HG03064 (cell line): ENCODE measurements at regions not wholly inside any gene's neighbourhood (a gene's known extent, or its start where the extent isn't known, plus 50 kb on each side); places are given as distances from the start of the nearest gene placed in this dataset.

Experiments used
- ATAC-seq: cut with Tn5 transposase; IDR thresholded peaks from one replicate; pipeline ENCODE4 v1.9.1; 2021; ENCODE audit warnings: low read depth; ENCODE audit not compliant: unreplicated experiment

DNA sequence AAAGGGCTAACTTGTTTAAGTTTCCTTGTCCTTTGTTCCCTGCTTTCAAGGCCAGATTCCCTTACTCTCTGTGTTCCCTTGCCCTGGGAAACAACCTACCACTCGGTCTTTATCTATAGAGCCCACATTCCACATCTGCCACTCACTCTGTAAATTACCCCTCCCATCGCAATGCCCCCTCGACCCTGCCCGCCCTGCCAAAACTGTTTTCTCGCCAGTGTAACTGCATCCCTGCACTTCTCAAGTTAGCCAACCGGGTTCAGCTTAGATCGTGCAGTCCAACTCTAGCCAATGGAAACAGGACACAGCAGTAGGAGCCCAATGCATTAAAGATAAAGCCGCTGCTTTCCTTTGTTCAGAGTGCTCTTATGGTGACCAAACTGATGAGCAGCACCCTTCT, 263.6 kb downstream of the TBL1XR1 start:
- no peak for ATAC-seq

DNA sequence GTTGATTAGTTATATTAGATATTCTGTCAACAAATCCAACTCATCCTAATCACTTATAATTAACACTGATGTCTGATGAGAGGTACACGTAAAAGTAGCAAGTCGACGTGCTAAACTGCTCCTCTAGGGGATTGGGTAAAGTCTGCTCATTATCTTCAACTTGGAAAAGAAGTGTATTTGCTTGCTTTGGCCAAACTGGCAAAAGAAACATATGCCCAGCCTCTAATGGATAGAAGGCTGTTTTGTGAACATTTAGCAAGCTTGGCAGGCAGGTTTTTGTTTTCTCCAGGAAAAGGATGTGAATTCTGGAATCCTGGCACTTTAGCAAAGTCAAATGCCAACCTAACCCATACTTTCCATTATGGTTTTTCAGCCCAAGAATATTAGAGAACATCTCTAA, 264.8 kb downstream of the TBL1XR1 start:
- no peak for ATAC-seq

DNA sequence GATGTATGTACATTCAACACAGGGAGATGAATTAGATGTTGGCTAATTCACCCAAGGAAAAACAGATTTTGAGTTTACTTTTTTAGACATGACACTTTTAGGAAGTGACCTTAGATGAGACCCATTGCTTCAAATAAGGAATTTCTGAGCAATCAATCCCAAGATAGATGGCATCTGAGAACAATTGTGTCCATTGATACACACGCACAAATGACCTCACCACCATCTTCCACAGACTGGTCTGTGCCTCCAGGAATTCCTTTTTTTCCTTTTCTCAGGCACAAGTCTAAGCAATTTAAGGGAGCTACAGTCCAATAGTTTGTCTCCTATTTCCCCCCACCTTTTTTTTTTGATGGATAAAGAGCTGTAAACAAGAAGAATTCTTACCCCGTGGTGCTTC, 265.3 kb downstream of the TBL1XR1 start:
- ATAC-seq, result no peak

DNA sequence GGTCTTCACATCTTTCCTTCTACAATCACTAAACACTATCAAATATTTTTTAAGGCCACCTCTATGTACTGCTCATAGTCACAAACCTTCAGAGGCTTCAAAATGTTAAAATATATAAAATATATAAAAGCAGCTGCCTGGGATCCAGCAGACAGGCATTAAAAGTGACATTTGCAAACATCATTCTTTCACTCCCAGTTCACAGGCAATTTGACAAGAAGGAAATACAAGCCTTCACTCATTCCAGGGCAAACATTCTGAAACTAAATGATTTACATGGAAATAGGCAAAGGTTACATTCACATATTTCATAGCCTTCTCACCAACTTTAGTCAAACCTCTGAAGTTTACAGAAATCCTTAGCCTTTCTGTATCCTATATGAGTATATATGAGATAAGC, 266.3 kb downstream of the TBL1XR1 start:
- ATAC-seq, result no peak

DNA sequence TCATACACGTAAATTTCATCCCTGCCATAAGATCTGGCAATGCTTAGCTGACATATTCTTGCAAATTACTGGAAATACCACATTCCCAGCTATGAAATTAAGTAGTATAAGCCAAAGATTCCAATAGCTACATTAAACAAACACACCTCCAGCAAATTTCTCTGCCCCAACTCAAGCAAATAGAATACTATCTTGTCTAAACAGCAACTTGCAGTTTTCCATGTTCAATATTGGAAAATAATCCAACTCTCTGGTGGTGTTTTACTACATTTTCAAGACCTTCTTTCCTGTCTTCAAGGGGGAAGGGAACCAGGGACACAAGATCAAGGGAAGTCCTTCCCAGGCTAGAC, 268.7 kb downstream of the TBL1XR1 start:
- ATAC-seq, result no peak

DNA sequence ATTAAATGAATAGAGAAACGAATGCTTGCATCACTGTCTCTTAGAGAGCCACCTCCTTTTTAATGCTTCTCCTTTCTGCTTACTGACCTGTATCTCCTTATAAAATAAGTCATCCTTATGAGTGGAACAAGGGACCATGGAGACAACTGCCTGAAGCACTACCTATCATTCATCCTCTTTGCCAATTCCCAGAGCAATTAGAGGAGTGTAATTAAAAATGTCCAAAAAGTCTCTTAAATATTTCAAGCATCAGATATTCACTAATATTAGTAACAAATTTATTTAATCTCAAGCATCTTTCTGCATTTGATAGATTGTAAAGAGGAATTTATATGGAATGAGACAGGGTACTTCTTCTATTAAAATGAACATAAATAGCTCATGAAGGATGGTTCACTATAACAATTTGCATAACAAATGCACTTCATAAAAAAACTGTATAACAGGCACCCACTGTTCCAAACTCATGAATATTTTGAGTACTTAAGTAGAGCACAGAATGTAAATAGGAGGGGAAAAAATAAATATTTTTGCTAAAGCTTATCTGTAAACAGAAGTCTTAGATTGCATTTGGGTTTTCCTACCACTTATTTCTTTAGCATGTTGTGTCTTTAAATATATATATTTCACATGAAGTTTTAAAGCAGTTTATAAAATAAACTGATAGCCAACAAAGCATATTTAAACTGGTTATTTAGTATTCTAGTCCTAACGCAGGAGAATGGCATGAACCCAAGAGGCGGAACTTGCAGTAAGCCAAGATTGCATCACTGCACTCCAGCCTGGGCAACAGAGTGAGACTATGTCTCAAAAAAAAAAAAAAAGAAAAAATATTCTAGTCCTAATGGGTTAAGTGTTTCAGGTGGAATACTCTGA, 269.3 kb downstream of the TBL1XR1 start:
- no peak for ATAC-seq

DNA sequence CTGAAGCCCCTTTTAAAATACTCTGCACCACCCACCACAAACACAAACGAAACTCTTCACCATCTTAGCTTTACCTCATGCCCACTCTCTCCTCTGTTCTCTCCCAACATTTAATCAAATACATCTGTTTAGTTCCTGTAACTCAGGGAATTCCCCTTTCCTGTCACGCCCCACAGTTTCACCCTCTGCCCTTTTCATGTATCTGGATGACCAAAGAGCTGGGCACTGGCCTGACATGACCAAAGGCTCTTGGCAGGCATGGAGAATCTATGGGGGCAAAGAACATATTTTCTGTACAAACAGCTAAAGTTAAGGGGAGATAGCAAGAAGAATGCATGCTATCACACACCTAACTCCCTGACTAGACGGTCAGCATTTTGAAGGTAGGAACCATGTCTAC, 270.0 kb downstream of the TBL1XR1 start:
- ATAC-seq, result no peak

DNA sequence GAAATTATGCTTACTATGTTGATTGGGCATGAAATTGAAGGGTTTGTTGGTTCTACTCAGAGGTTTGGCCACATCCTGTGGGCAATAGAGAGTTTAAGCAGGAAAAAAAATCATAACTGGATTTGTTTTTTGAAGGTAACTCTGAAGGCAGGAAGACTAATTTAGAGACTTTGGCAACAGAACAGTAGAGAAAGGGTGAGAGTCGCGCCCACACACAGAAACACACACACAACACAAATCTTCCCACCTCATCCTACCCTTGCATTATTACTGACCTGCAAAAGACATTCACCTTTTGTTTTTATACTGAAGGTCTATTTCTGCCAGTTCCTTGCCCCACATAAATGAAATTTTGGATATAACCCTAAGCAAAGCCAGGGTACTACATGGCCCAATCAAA, 270.6 kb downstream of the TBL1XR1 start:
- no peak for ATAC-seq

DNA sequence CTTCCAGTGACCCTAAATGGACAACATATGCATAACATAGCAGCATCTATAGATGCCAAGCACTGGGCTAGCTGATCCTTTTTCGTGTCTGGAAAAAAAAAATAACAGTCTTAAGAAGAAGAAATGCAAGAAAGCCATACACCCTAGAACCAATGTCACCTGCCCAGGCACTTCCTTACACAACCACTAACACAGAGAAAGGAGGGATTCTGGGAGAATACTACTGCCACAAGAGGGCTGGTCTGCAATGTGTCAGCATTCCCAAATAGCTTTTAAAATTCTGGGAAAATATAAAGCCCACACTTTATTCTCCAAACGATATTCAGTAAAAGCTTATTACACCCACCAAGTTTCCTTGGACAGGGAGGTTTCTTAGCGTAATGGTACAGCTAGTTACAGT, 271.2 kb downstream of the TBL1XR1 start:
- ATAC-seq, result no peak

DNA sequence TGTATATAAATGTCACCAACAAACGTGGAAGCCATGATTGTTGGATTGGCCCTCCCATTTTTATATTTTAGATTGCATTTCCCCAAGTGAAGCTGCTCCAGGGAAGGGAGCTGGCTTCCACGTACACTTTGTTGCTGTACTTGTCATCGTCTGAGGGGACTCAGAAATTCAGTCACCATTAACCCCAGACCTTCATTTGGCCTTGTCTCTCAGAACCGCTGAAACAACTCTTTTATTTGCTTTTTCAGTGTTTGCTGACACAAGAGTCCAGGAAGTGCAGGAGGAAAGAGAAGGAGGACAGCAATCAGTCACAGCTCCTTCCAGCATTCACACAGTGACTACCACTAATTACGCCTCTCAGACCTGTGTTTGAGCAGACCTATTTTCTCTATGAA, 276.5 kb downstream of the TBL1XR1 start:
- no peak for ATAC-seq

DNA sequence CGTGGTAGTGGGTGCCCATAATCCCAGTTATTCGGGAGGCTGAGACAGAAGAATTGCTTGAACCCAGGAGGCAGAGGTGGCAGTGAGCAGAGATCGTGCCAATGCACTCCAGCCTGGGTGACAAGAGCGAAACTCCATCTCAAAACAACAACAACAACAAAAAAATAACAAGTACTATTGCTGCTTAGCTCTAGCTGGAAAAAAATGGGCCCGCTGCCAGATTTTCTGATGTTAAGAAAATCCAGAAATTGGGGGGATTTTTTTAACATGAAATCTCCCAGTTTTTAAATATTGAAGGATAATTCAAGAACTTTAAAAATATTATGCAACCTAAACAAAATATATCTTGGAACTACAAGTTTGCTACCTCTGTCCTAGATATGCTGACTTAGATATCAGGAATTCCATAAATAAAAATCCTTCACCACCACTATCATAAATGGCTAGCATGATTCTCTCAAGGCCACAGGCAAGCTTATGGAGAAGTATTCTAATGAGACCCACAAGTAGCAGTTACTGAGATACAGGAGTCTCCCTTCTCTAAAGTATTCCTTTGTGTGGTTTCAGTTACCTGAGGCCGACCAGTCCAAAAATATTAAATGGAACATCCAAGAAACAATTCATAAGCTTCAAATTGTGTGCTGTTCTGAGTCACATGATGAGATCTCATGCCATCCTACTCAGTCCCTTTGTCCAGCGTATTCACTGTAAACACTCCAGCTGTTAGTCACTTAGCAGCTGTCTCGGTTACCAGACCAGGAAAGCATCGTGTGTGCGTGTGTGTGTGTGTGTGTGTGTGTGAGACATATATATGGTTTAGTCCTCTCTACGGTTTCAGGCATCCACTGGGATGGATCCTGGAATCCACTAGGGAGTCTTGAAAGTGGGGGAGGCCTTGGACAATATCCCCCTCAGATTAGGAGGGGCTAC, 277.2 kb downstream of the TBL1XR1 start:
- no peak for ATAC-seq

DNA sequence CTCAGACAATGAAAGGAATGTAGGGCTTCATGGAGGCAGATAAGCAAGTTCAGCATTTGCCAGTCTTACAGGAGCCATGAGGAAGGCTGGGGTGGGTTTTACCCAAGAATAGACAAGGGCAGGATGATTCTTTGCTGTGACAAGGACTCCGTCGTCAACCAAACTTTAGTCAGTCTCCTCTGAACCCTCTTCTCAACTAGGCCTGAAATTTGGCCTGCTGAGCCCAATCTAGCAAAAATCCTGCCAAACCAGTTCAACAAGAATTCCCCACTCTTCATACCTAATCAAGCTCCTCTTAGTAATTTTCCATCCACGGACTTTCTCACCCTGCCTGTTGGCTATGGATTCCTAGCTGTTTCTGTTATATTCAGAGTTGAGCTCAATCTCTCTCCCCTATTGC, 280.5 kb downstream of the TBL1XR1 start:
- no peak for ATAC-seq

DNA sequence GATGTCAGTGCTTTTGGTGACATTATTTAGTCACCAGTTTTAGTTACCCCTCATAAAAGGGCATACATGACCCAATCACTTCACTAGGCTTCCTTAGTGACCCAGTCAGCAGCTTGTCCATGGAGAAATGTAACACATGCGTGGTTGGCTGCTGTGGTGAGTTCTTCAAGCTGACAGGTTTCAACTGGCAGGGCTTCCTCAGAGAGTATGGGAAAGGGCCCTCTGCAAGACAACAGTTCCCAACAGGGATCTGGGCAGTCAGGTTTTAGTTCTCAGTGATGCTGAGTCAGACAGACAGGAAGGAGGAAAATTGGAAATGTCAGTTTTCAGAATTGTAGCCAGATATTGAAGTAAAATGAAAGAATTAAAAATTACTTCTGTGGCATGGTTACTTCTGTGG, 282.5 kb downstream of the TBL1XR1 start:
- no peak for ATAC-seq

DNA sequence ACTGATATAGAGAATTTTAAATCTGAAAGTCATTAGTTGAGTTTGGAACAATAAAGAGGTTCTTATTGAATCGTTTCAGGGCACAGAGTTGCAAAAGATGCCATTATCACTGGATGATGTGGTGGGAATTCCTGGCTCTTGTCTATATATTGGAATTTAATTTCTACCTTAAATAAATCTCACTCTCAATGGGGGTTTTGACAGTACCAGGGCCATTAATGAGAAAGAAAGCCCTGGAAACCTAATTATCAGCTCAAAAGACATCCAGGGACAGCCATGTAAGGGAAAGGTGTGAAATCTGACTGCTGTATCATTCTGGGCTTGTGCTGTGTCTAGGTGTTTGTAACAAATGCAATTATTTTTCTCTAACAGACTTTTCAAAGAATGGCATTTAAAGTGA, 285.7 kb downstream of the TBL1XR1 start:
- ATAC-seq, result no peak

DNA sequence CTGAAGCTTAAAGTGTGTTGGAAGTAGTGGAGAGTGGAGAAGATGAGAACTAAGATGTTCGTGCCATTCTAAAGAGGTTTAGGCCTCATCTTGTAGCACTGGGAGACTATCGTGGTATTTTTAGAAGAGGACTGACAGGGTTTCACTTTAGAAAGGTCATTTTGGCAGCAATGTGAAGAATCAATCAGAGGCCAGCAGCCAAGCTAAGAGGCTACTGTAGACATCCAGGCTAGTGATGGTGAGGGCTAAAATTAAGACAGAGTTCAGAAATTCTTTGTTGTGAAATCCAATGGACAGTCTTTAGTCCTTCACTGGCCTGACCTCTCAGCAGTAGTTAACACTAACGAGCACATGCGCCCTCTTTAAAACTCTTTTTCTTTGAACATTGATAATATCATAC, 288.2 kb downstream of the TBL1XR1 start:
- ATAC-seq, result no peak

DNA sequence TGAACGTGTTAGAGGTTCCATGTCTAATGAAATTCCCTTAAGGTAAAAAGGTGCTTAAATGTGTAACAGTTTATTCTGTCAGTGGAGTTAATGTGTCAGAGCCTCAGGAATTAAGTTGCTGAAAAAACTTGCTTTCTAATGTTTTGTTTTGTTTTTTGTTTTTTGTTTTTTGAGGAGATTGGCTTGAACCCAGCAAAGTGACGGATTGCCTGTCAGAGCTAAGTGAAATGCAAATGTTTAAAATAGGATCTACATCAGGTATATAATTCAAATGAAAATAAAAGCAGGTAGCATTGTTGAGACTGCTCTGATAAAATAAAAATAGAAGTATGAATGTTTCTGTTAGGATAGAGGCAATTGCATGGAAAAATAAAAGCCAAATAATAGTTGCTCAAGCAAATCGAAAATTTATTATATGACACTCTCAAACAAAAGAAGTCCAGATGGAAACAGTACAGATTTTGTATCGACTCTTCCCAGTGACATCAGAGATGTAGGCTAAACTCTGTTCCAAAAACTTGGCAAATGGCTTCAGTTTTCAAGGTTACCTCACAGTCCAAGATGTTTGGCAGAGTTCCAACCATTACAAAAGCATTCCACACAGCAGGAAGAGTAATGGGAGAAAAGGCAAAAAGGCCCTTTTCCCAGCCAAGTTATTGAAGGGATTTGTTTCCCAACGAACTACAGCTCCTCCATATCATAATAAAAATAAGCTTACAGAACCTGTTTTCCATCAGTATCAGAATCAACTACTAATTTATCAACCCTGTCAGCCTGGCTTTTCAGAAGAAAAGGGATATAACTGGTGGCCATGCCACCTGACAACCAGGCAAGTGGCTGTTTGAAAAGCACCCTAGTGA, 291.0 kb downstream of the TBL1XR1 start:
- ATAC-seq, result no peak

DNA sequence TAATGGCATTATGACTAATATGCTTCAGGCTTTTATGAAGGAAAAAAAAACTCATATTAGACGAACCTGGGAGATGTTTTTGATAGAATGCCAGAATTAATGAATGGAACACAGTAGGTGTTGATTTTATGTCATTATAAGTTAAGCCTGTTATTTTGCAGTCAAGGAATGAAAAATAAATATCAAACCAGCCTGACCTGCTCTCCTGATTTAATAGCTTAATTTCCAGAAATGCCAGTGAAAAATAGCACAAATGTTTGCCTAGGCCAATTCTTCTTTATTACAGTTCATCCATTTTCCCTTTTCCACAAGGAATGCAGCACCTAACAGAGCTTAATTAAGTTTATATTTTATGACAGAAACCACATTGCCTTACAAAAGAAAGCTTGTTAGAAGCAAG, 292.0 kb downstream of the TBL1XR1 start:
- no peak for ATAC-seq

DNA sequence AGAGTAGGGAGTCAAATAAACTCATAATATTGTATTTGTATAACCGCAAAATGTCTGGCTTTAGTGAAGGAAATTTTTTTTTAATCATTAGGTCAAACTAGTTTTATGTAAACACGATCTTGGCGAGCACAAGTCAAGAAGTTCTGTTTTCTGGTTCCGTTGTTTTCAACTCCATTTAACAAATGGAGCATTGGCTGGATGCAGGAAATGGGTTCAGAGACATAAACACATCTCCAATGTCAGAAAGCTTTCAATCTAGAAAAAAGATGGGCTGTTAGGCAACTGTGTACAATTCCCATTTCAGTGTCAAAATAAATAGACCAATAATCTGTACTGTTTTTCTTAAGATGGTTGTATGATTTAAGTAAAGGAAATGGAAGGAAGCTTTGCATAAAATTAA, 292.8 kb downstream of the TBL1XR1 start:
- ATAC-seq, result no peak

DNA sequence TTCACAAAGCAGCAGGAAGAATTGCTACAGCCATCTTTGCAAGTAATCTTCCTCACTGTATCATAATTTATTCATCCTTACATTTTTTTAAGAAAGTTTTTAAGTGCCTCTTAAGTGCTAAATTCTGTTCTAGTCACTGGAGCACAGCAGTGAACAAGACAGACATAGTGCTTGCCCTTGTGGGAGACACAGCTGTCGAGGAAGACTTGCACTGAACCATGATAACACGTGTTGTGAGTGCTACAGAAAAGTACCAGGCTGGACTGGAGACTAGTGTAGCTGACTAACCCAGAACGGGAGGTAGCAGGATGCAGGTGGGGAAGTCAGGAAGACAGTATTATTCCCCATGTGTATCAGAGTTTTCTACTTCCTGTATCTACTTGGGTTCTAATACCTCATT, 300.6 kb downstream of the TBL1XR1 start:
- no peak for ATAC-seq

DNA sequence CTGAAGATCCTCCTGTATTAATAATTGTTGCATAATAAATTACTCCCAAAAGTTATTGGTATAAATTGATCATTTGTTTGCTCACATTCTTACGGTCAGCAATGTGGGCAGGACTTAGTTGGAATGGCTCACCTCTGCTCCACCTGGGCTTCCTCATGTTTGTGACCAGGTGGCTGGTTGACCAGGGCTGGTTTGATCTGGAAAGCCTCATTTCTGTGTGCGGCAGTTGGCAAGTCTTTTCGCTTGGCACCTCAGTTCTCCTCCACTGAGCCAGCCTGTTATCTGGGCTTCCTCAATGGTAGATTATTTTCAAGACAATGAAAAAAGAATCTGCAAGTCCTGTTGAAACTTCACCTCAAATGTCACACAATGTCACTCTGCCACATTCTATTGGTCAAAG, 301.1 kb downstream of the TBL1XR1 start:
- no peak for ATAC-seq

DNA sequence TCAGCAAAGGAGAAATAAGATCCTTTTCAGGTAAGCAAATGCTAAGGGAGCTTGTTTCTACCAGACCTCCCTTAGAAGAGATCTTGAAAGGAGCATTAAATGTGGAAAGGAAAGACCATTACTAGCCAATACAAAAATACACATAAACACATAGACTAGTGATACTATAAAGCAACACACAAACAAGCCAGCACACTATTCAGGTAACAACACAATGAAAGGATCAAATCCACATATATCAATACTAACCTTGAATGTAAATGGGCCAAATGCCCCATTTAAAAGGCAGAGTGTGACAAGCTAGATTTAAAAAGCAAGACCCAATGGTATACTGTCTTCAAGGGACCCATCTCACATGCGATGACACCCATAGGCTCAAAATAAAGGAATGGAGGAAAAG, 317.6 kb downstream of the TBL1XR1 start:
- no peak for ATAC-seq
